SK-N-MC (cell line): ENCODE measurements at regions not wholly inside any gene's neighbourhood (a gene's known extent, or its start where the extent isn't known, plus 50 kb on each side); places are given as distances from the start of the nearest gene placed in this dataset.

Experiments
- DNase-seq: peaks from one replicate; pipeline ENCODE4 v3.0.0-alpha.2; 2011; ENCODE audit warnings: low read depth, low spot score
- H3K27ac ChIP-seq: fragments of 200-600 bp; sonication (generic); 2 replicates; pipeline ENCODE4 v1.5.1; 2016; ENCODE audit warnings: mixed run types
- H3K36me3 ChIP-seq: fragments of 200-600 bp; sonication (generic); 2 replicates; pipeline ENCODE4 v1.6.1; 2017; ENCODE audit warnings: antibody characterized with exemption, low read length, mixed read lengths; ENCODE audit not compliant: insufficient read depth
- H3K4me3 ChIP-seq: fragments of 200-600 bp; sonication (generic); 2 replicates; pipeline ENCODE4 v1.5.1; 2016
- H3K9ac ChIP-seq: fragments of 200-600 bp; sonication (generic); 2 replicates; pipeline ENCODE4 v1.8.0; 2017; ENCODE audit warnings: mixed run types, mixed read lengths; ENCODE audit not compliant: insufficient read length
- H3K9me3 ChIP-seq: fragments of 200-600 bp; sonication (generic); 2 replicates; pipeline ENCODE4 v1.6.1; 2017; ENCODE audit warnings: low read depth, mild to moderate bottlenecking, antibody characterized with exemption, low read length, moderate library complexity, mixed read lengths
- EZH2 ChIP-seq: fragments of 200-600 bp; sonication (generic); IDR thresholded peaks from one replicate; pipeline ENCODE4 v1.6.1; 2017; ENCODE audit warnings: antibody characterized with exemption
- FOXP2 ChIP-seq: optimal IDR thresholded peaks from 2 replicates; pipeline ENCODE3; 2011; ENCODE audit warnings: mild to moderate bottlenecking, moderate library complexity; ENCODE audit not compliant: insufficient read depth; ENCODE audit errors: extremely low read length, control extremely low read depth
- POLR2AphosphoS5 ChIP-seq: IDR thresholded peaks from 2 replicates; pipeline ENCODE4 v1.6.1; 2012; ENCODE audit warnings: mild to moderate bottlenecking, low read depth, low read length, borderline replicate concordance

GRCh38 chr18:73750052-73750451 is 397.6 kb downstream of the FBXO15 start:
- no peak overlapping the region for H3K4me3 ChIP-seq
- H3K9me3 ChIP-seq = no peaks in the 10 kb centered on the region
- DNase-seq = no peak
- no peak overlapping the region for H3K9ac ChIP-seq
- no peak overlapping the region for H3K27ac ChIP-seq
- TF ChIP-seq EZH2 = no peak
- TF ChIP-seq POLR2AphosphoS5 = no peak
- no peak for TF ChIP-seq FOXP2
- H3K36me3 ChIP-seq = no peaks in the 10 kb centered on the region

- Histone ChIP-seq H3K4me3 (no peak overlapping the region), H3K9me3 (no peaks in the 10 kb centered on the region), H3K9ac (no peak overlapping the region), H3K27ac (no peak overlapping the region), H3K36me3 (no peaks in the 10 kb centered on the region)
- no peak for DNase-seq
- no peak for TF ChIP-seq FOXP2
- no peak for TF ChIP-seq POLR2AphosphoS5
- TF ChIP-seq EZH2 = no peak
These were observed 398.3 kb downstream of the FBXO15 start for GRCh38 chr18:73749304-73749703.

- no peak for TF ChIP-seq POLR2AphosphoS5
- TF ChIP-seq EZH2 = no peak
- no peak for TF ChIP-seq FOXP2
- H3K36me3 ChIP-seq = no peaks in the 10 kb centered on the region
- DNase-seq = no peak
- H3K9ac ChIP-seq = no peak overlapping the region
- no peaks in the 10 kb centered on the region for H3K9me3 ChIP-seq
- H3K27ac ChIP-seq = no peak overlapping the region
- no peak overlapping the region for H3K4me3 ChIP-seq
These were observed 398.9 kb downstream of the FBXO15 start for GRCh38 chr18:73748731-73749130.

- no peaks in the 10 kb centered on the region for H3K36me3 ChIP-seq
- no peak overlapping the region for H3K4me3 ChIP-seq
- TF ChIP-seq FOXP2 = no peak
- TF ChIP-seq EZH2 = no peak
- TF ChIP-seq POLR2AphosphoS5 = no peak
These were observed 401.5 kb downstream of the FBXO15 start for GRCh38 chr18:73746101-73746500.

GRCh38 chr18:73742957-73743356 is 404.7 kb downstream of the FBXO15 start:
- H3K9ac ChIP-seq = no peak overlapping the region
- no peaks in the 10 kb centered on the region for H3K36me3 ChIP-seq
- TF ChIP-seq FOXP2 (no peak), EZH2 (no peak), POLR2AphosphoS5 (no peak)
- no peaks in the 10 kb centered on the region for H3K9me3 ChIP-seq
- no peak overlapping the region for H3K4me3 ChIP-seq
- no peak for DNase-seq
- no peak overlapping the region for H3K27ac ChIP-seq

More at GRCh38 chr18:73746101-73746500, 401.5 kb downstream of the FBXO15 start:
- DNase-seq = no peak
- H3K9ac ChIP-seq = no peak overlapping the region
- no peak overlapping the region for H3K27ac ChIP-seq
- H3K9me3 ChIP-seq = no peaks in the 10 kb centered on the region

GRCh38 chr18:73741946-73742345 is 405.7 kb downstream of the FBXO15 start:
- no peak for DNase-seq
- no peak for TF ChIP-seq FOXP2
- TF ChIP-seq EZH2 = no peak
- TF ChIP-seq POLR2AphosphoS5 = no peak

GRCh38 chr18:73739098-73739497 is 408.5 kb downstream of the FBXO15 start:
- Histone ChIP-seq H3K9ac (no peak overlapping the region), H3K27ac (no peak overlapping the region), H3K9me3 (no peaks in the 10 kb centered on the region), H3K4me3 (no peak overlapping the region), H3K36me3 (no peaks in the 10 kb centered on the region)
- no peak for DNase-seq
- no peak for TF ChIP-seq FOXP2

More at GRCh38 chr18:73741946-73742345, 405.7 kb downstream of the FBXO15 start:
- Histone ChIP-seq H3K9me3 (no peaks in the 10 kb centered on the region), H3K9ac (no peak overlapping the region), H3K36me3 (no peaks in the 10 kb centered on the region), H3K4me3 (no peak overlapping the region), H3K27ac (no peak overlapping the region)

- no peak for TF ChIP-seq EZH2
- TF ChIP-seq FOXP2 = no peak
- no peak for TF ChIP-seq POLR2AphosphoS5
- Histone ChIP-seq H3K9ac (no peak overlapping the region), H3K9me3 (no peaks in the 10 kb centered on the region), H3K27ac (no peak overlapping the region), H3K4me3 (no peak overlapping the region), H3K36me3 (no peaks in the 10 kb centered on the region)
- DNase-seq = no peak
These were observed 409.6 kb downstream of the FBXO15 start for GRCh38 chr18:73737990-73738389.

- no peak for TF ChIP-seq POLR2AphosphoS5
- TF ChIP-seq EZH2 = no peak
- TF ChIP-seq FOXP2 = no peak
- H3K4me3 ChIP-seq = no peak overlapping the region
- no peak overlapping the region for H3K9ac ChIP-seq
- DNase-seq = no peak
- H3K36me3 ChIP-seq = no peaks in the 10 kb centered on the region
- H3K27ac ChIP-seq = no peak overlapping the region
- no peaks in the 10 kb centered on the region for H3K9me3 ChIP-seq
These were observed 411.8 kb downstream of the FBXO15 start for GRCh38 chr18:73735836-73736235.
